ENCODE measurements at regions not wholly inside any gene's neighbourhood (a gene's known extent, or its start where the extent isn't known, plus 50 kb on each side); places are given as distances from the start of the nearest gene placed in this dataset.
"Not testable (repeated sequence)": the region's sequence is repeated elsewhere in the genome, so short reads cannot be mapped to it uniquely, and the experiment has no call there.

GRCh38 chrY:22612772-22613171 is 209.6 kb downstream of the RBMY1J start:
- H3K4me1 ChIP-seq (ENCODE audit: control insufficient read depth, insufficient read depth, low read length); H3K9me3 ChIP-seq (ENCODE audit: control insufficient read depth, low read length); intact Hi-C loops (cut with DNase I); ATAC-seq; H3K27ac ChIP-seq (ENCODE audit: low read length); H3K27me3 ChIP-seq (ENCODE audit: control insufficient read depth, insufficient read depth); H3K4me3 ChIP-seq (ENCODE audit: low read length); DNase-seq: not testable (repeated sequence)

Data from right cardiac atrium (tissue), 5 donors.